Neuronal stem cell (in vitro differentiated cells): ENCODE measurements at regions not wholly inside any gene's neighbourhood (a gene's known extent, or its start where the extent isn't known, plus 50 kb on each side); places are given as distances from the start of the nearest gene placed in this dataset.

Source experiments
- DNase-seq: peaks from one replicate; pipeline ENCODE4 v3.0.0-alpha.2; 2013; ENCODE audit warnings: low spot score
- H2AFZ ChIP-seq: one replicate; pipeline ENCODE4 v1.6.1; 2013; ENCODE audit warnings: mild to moderate bottlenecking, low read length, inconsistent platforms
- H2AK5ac ChIP-seq: 2 replicates; pipeline ENCODE4 v1.6.1; 2013; ENCODE audit warnings: low read depth, mild to moderate bottlenecking, inconsistent platforms, low read length, moderate library complexity, mixed read lengths
- H2BK120ac ChIP-seq: 2 replicates; pipeline ENCODE4 v1.6.1; 2013; ENCODE audit warnings: low read depth, mild to moderate bottlenecking, inconsistent platforms, low read length, moderate library complexity, mixed read lengths
- H2BK12ac ChIP-seq: one replicate; pipeline ENCODE4 v1.6.1; 2013; ENCODE audit warnings: low read length, inconsistent platforms
- H2BK15ac ChIP-seq: 2 replicates; pipeline ENCODE4 v1.6.1; 2013; ENCODE audit warnings: mild to moderate bottlenecking, low read length, inconsistent platforms, mixed read lengths
- H2BK5ac ChIP-seq: one replicate; pipeline ENCODE4 v1.6.1; 2013; ENCODE audit warnings: inconsistent platforms, mild to moderate bottlenecking, low read length, moderate library complexity
- H3K14ac ChIP-seq: one replicate; pipeline ENCODE4 v1.6.1; 2013; ENCODE audit warnings: low read length, inconsistent platforms
- H3K18ac ChIP-seq: 2 replicates; pipeline ENCODE4 v1.6.1; 2013; ENCODE audit warnings: low read length, inconsistent platforms
- H3K23ac ChIP-seq: 2 replicates; pipeline ENCODE4 v1.6.1; 2013; ENCODE audit warnings: low read depth, mild to moderate bottlenecking, mixed read lengths, low read length, inconsistent platforms; ENCODE audit not compliant: poor library complexity
- H3K27ac ChIP-seq: replicated peaks from 3 replicates; pipeline ENCODE4 v1.5.1; 2013; ENCODE audit warnings: low read length, inconsistent platforms
- H3K27me3 ChIP-seq, 3 experiments: 2 replicates each; pipeline ENCODE4 v1.6.1; 2013; ENCODE audit warnings: low read length in 3 of 3, mild to moderate bottlenecking in 2 of 3, inconsistent platforms in 1 of 3, low read depth in 1 of 3, mixed read lengths in 1 of 3, moderate library complexity in 1 of 3; ENCODE audit not compliant: control insufficient read depth in 3 of 3, insufficient read depth in 3 of 3
- H3K36me3 ChIP-seq, 2 donors: replicated peaks in 1 of 2; 2 replicates each; pipeline ENCODE4 v1.6.1; 2013; ENCODE audit warnings: low read length in 2 of 2; ENCODE audit not compliant: control insufficient read depth in 2 of 2, insufficient read depth in 2 of 2
- H3K4ac ChIP-seq: 2 replicates; pipeline ENCODE4 v1.6.1; 2013; ENCODE audit warnings: inconsistent platforms, mild to moderate bottlenecking, low read length, moderate library complexity
- H3K4me1 ChIP-seq, 2 donors: 1 replicate in 1 of 2; 2 replicates in 1 of 2; pipeline ENCODE4 v1.6.1; 2013; ENCODE audit warnings: low read length in 2 of 2, low read depth in 1 of 2; ENCODE audit not compliant: control insufficient read depth in 2 of 2, insufficient read depth in 1 of 2
- H3K4me2 ChIP-seq: one replicate; pipeline ENCODE4 v1.6.1; 2013; ENCODE audit warnings: mild to moderate bottlenecking, low read length, inconsistent platforms; ENCODE audit not compliant: insufficient read depth, poor library complexity, severe bottlenecking
- H3K4me3 ChIP-seq, 2 donors: 2 replicates each; pipeline ENCODE4 v1.5.1; 2013; ENCODE audit warnings: low read length in 2 of 2, mild to moderate bottlenecking in 2 of 2, inconsistent platforms in 1 of 2, moderate library complexity in 1 of 2
- H3K79me1 ChIP-seq: one replicate; pipeline ENCODE4 v1.6.1; 2013; ENCODE audit warnings: low read depth, mild to moderate bottlenecking, inconsistent platforms, low read length, moderate library complexity
- H3K9ac ChIP-seq: one replicate; pipeline ENCODE4 v1.6.1; 2013; ENCODE audit warnings: mild to moderate bottlenecking, low read depth, low read length, inconsistent platforms; ENCODE audit not compliant: poor library complexity
- H3K9me3 ChIP-seq, 2 donors: replicated peaks in 1 of 2; 2 replicates each; pipeline versions ENCODE3 to v1.6.1; 2013; ENCODE audit warnings: low read length in 2 of 2, mild to moderate bottlenecking in 2 of 2, inconsistent platforms in 1 of 2, low read depth in 1 of 2, mixed read lengths in 1 of 2, moderate library complexity in 1 of 2; ENCODE audit not compliant: control insufficient read depth in 2 of 2, insufficient read depth in 1 of 2
- H4K8ac ChIP-seq: one replicate; pipeline ENCODE4 v1.6.1; 2013; ENCODE audit warnings: low read depth, mild to moderate bottlenecking, inconsistent platforms, low read length, moderate library complexity
- H4K91ac ChIP-seq: one replicate; pipeline ENCODE4 v1.6.1; 2013; ENCODE audit warnings: low read length, low read depth, mild to moderate bottlenecking, inconsistent platforms; ENCODE audit not compliant: poor library complexity
- WGBS, 2 donors: extraction: QIAGEN DNeasy Blood & Tissue Kit; methylation state at CpG; one replicate each; pipeline ENCODE4 v1.1.7; 2013; ENCODE audit warnings: missing lambda C conversion rate in 2 of 2, mixed read lengths in 1 of 2; ENCODE audit not compliant: insufficient read length in 2 of 2, insufficient replicate concordance in 1 of 2; ENCODE audit errors: extremely low coverage in 2 of 2; 5-methylcytosine and 5-hydroxymethylcytosine counted together

DNA sequence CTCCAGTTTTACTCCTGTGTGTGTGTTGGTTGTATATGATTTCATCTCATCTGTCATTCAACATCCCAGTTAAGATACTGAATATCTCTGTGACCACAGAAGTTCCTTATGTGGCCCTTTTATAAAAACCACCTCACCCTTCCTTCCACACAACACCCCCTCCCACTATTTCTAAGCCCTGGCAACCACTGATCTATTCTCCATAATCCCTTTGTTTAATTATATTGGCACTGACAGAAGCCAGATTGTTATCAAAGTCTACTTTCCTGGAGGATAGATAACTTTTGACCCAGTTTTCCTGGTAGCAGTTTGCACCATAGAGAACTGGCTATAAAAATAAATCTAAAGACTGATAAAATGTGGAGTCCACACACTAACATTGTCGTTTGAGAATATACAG, 902.8 kb downstream of the SLC16A7 start:
- H4K8ac ChIP-seq = no peak overlapping the region
- H3K9ac ChIP-seq = no peak overlapping the region
- no CpG with 5 or more reads among the region's 1 CpG for WGBS, 2 donors

DNA sequence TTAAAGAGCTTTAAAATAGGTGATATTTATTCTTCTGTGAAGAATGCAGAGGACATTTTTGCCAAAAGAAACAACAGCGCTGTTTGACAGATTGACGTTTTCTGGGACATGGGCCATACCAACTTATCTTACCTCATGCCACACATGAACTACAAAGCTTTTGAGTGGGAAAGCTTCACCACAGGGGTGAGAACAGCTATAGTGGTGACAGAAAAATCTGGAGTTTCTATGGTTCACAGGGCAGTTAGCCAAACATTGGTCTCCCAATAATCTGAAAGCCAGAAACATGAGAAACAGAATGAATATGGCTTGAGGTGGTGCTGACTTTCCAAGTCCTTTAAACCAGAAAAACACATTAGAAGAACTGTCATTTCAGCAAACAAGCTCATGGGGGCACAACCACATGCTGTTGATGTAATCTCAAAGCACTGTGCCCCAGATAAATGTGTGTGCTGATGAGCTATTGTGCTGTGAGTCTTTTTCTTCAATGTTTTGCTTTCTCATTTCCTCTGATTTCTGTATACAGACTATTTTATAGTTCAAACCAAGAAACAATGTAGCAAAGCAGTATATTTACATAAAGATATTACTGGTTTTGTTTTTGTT, 905.4 kb downstream of the SLC16A7 start:
- no peak overlapping the region for H2BK120ac ChIP-seq
- H3K4ac ChIP-seq = no peak overlapping the region
- no peak overlapping the region for H2AK5ac ChIP-seq
- no peak overlapping the region for H3K27ac ChIP-seq
- H3K23ac ChIP-seq = no peak overlapping the region
- H3K79me1 ChIP-seq = no peaks in the 10 kb centered on the region
- no peak overlapping the region for H2BK12ac ChIP-seq
- H3K4me2 ChIP-seq = no peak overlapping the region
- H3K27me3 ChIP-seq = no peaks in the 10 kb centered on the region
- no peak overlapping the region for H2BK5ac ChIP-seq
- WGBS, 2 donors = no CpG with 5 or more reads among the region's 2 CpGs
- no peaks in the 10 kb centered on the region for H3K36me3 ChIP-seq
- H4K8ac ChIP-seq = no peak overlapping the region
- H2BK15ac ChIP-seq = no peak overlapping the region
- H4K91ac ChIP-seq = no peak overlapping the region
- H3K4me3 ChIP-seq = no peak overlapping the region
- H3K18ac ChIP-seq = no peak overlapping the region
- H3K4me1 ChIP-seq = no peaks in the 10 kb centered on the region
- no peak overlapping the region for H2AFZ ChIP-seq
- no peak for DNase-seq
- no peak overlapping the region for H3K14ac ChIP-seq
- no peaks in the 10 kb centered on the region for H3K9me3 ChIP-seq
- no peak overlapping the region for H3K9ac ChIP-seq

More for the DNA sequence above, 902.8 kb downstream of the SLC16A7 start:
- no peak for DNase-seq
- H2AFZ ChIP-seq = no peak overlapping the region
- H4K91ac ChIP-seq = no peak overlapping the region
- no peak overlapping the region for H2BK12ac ChIP-seq
- no peak overlapping the region for H3K27ac ChIP-seq
- H3K4me3 ChIP-seq = no peak overlapping the region
- H3K27me3 ChIP-seq = no peaks in the 10 kb centered on the region
- H2AK5ac ChIP-seq = no peak overlapping the region
- no peak overlapping the region for H2BK15ac ChIP-seq
- H2BK120ac ChIP-seq = no peak overlapping the region
- H3K18ac ChIP-seq = no peak overlapping the region
- H3K4me1 ChIP-seq = no peaks in the 10 kb centered on the region
- no peak overlapping the region for H2BK5ac ChIP-seq
- H3K79me1 ChIP-seq = no peaks in the 10 kb centered on the region
- no peak overlapping the region for H3K4ac ChIP-seq
- no peak overlapping the region for H3K4me2 ChIP-seq
- no peak overlapping the region for H3K14ac ChIP-seq
- H3K36me3 ChIP-seq = no peaks in the 10 kb centered on the region
- H3K9me3 ChIP-seq = no peaks in the 10 kb centered on the region
- no peak overlapping the region for H3K23ac ChIP-seq

DNA sequence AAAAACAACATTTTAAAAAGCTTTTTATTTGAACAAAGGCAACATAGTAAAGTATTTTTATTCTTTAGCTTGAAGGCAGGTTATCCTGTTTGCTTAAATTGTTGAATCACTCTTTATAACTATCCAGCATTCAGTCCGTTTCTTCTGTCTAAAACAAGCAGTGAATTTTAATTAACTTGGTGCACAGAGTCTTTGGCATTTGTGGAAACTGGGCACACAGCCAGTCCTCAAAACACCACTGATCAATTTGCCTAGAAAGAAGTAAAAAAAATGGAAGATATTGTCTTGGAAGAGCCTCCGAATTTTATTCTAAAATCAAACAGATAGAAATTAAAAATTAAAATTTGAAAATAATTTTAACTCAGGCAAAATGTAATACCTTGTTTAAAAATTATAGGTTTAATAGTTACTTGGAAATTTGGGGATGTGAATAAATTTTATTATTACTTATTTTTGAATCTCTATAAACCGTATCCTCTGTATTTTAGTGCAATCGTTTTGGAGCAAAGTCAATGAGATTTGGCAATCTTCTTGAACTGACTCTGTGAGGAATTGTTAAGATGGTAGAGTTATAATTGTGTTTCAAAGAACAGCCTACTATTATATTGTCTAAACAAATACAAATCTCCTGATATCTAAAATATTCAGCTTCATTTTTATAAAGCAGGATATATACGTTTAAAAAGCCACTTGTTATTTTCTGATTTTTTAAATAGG, 927.0 kb downstream of the SLC16A7 start:
- no CpG with 5 or more reads among the region's 5 CpGs for WGBS, 2 donors
- H2AFZ ChIP-seq = no peak overlapping the region
- H2AK5ac ChIP-seq = no peak overlapping the region
- no peak overlapping the region for H2BK120ac ChIP-seq
- no peak overlapping the region for H4K91ac ChIP-seq
- no peak overlapping the region for H3K23ac ChIP-seq
- H3K27me3 ChIP-seq = no peaks in the 10 kb centered on the region
- H3K27ac ChIP-seq = no peak overlapping the region
- DNase-seq = no peak
- H3K4me3 ChIP-seq = no peak overlapping the region
- H2BK12ac ChIP-seq = no peak overlapping the region
- H3K4me1 ChIP-seq = no peaks in the 10 kb centered on the region
- H3K14ac ChIP-seq = no peak overlapping the region
- H2BK15ac ChIP-seq = no peak overlapping the region
- H3K9me3 ChIP-seq = no peaks in the 10 kb centered on the region
- no peak overlapping the region for H4K8ac ChIP-seq
- H3K4ac ChIP-seq = no peak overlapping the region
- H3K18ac ChIP-seq = no peak overlapping the region
- no peak overlapping the region for H2BK5ac ChIP-seq
- no peaks in the 10 kb centered on the region for H3K36me3 ChIP-seq
- H3K9ac ChIP-seq = no peak overlapping the region
- H3K4me2 ChIP-seq = no peak overlapping the region
- H3K79me1 ChIP-seq = no peaks in the 10 kb centered on the region

DNA sequence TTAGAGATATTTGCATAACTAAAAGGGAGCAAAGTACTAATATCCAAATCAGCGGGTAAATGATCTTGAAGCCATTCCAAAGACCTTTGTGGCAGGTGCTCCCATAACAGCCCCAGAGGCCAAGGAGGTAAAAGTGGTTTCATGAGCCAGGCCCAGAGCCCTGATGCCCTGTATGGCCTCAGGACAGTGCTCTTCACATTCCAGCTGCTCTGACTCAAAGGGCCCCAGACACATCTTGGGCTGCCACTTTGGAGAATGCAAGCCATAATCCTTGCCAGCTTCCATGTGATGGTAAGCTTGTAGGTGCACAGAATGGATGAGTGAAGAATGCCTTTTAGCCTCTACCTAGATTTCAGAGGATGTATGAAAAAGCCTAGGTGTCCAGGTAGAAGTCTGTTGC, 933.4 kb downstream of the SLC16A7 start:
- Histone ChIP-seq H3K23ac (no peak overlapping the region), H2BK5ac (no peak overlapping the region), H3K4me1 (no peaks in the 10 kb centered on the region), H3K14ac (no peak overlapping the region), H3K18ac (no peak overlapping the region), H3K27ac (no peak overlapping the region), H3K9ac (no peak overlapping the region), H2AK5ac (no peak overlapping the region), H2AFZ (no peak overlapping the region), H2BK12ac (no peak overlapping the region), H3K27me3 (no peaks in the 10 kb centered on the region), H2BK15ac (no peak overlapping the region), H3K4ac (no peak overlapping the region), H2BK120ac (no peak overlapping the region), H4K8ac (no peak overlapping the region), H3K9me3 (no peaks in the 10 kb centered on the region), H3K36me3 (no peaks in the 10 kb centered on the region), H3K79me1 (no peaks in the 10 kb centered on the region), H3K4me3 (no peak overlapping the region), H4K91ac (no peak overlapping the region), H3K4me2 (no peak overlapping the region)
- DNase-seq = no peak
- WGBS, 2 donors = no CpG with 5 or more reads among the region's 1 CpG
